K562 (cell line): ENCODE measurements at regions not wholly inside any gene's neighbourhood (a gene's known extent, or its start where the extent isn't known, plus 50 kb on each side); places are given as distances from the start of the nearest gene placed in this dataset.

Experiments used
- CBX8 ChIP-seq: fragments of 200-600 bp; sonication (generic); IDR thresholded peaks from 2 replicates; pipeline ENCODE4 v1.6.1; 2012; ENCODE audit warnings: borderline replicate concordance, mixed run types, low read depth, mild to moderate bottlenecking, moderate library complexity, mixed read lengths, low read length, control low read depth, inconsistent platforms; ENCODE audit not compliant: poor library complexity, severe bottlenecking; ENCODE audit errors: extremely low read depth
- CEBPB ChIP-seq: fragments of 450-650 bp; IDR thresholded peaks from 2 replicates; pipeline ENCODE4 v1.6.1; 2016; ENCODE audit warnings: missing genetic modification characterization, missing compliant biosample characterization
- CHD2 ChIP-seq: IDR thresholded peaks from 2 replicates; pipeline ENCODE4 v1.6.1; 2011; ENCODE audit warnings: low read depth, low read length
- KLF16 ChIP-seq: IDR thresholded peaks from 2 replicates; pipeline ENCODE4 v1.6.1; 2016; ENCODE audit warnings: antibody characterized with exemption
- MAFF ChIP-seq: IDR thresholded peaks from 2 replicates; pipeline ENCODE4 v1.6.1; 2012; ENCODE audit warnings: low read length, improper control_type of control experiment
- ZNF165 ChIP-seq: fragments of 250-450 bp; sonication (Bioruptor Pico); IDR thresholded peaks from 2 replicates; pipeline ENCODE4 v1.4.0; 2020; ENCODE audit warnings: borderline replicate concordance

DNA sequence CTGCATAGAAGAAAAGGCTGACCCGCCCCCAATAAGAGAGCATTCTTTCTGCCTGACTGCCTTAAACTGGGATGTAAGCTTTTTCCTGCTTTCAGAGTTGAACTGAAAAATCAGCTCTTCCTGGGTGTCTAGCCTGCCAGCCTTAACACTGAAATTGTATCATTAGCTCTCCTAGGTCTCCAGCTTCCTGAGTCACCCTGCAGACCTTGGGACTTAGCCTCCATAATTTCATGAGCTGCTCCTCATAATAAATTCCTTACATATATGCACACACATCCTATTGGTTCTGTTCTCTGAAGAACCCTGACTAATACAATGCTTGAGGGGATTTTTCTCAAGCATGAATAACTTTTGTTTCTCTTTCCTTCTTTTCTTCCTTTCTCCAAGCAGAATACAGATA, 76.4 kb upstream of the FAR2 start:
- no peak for TF ChIP-seq CBX8
- no peak for TF ChIP-seq CHD2
- TF ChIP-seq MAFF, result no peak
- no peak for TF ChIP-seq ZNF165 (CRISPR knock-in tag)
- TF ChIP-seq KLF16, result no peak
- TF ChIP-seq CEBPB (tag), result no peak
